HepG2 (cell line): ENCODE measurements at regions not wholly inside any gene's neighbourhood (a gene's known extent, or its start where the extent isn't known, plus 50 kb on each side); places are given as distances from the start of the nearest gene placed in this dataset.

Source experiments
- FOXA3 ChIP-seq: IDR thresholded peaks from 2 replicates; pipeline ENCODE4 v1.6.1; 2016; ENCODE audit warnings: missing genetic modification reagents, missing compliant biosample characterization
- HDAC6 ChIP-seq: fragments of 200-600 bp; sonication (generic); IDR thresholded peaks from 2 replicates; pipeline ENCODE4 v1.7.0; 2017; ENCODE audit warnings: mild to moderate bottlenecking, antibody characterized with exemption, low read length, low read depth
- HNF1B ChIP-seq: sonication (generic); formaldehyde crosslinking; IDR thresholded peaks from 2 replicates; pipeline ENCODE4 v1.5.1; 2020; ENCODE audit warnings: mild to moderate bottlenecking, moderate library complexity, missing genetic modification reagents
- HOXA3 ChIP-seq: sonication (generic); formaldehyde crosslinking; IDR thresholded peaks from 2 replicates; pipeline ENCODE4 v1.5.0; 2020; ENCODE audit warnings: missing genetic modification reagents
- MTA1 ChIP-seq: sonication (generic); formaldehyde crosslinking; IDR thresholded peaks from 2 replicates; pipeline ENCODE4 v1.4.0; 2020; ENCODE audit warnings: missing genetic modification reagents, mild to moderate bottlenecking, borderline replicate concordance
- TERF1 ChIP-seq: sonication (generic); formaldehyde crosslinking; IDR thresholded peaks from 2 replicates; pipeline ENCODE4 v1.8.0; 2022; ENCODE audit warnings: mild to moderate bottlenecking, missing genetic modification reagents, moderate library complexity
- ZFY ChIP-seq: sonication (generic); formaldehyde crosslinking; IDR thresholded peaks from 2 replicates; pipeline ENCODE4 v1.4.0; 2020; ENCODE audit warnings: missing genetic modification reagents
- ZNF550 ChIP-seq: sonication (generic); formaldehyde crosslinking; IDR thresholded peaks from 2 replicates; pipeline ENCODE4 v1.4.0; 2020; ENCODE audit warnings: mild to moderate bottlenecking, missing genetic modification reagents, borderline replicate concordance
- ZNF570 ChIP-seq: sonication (generic); formaldehyde crosslinking; IDR thresholded peaks from 2 replicates; pipeline ENCODE4 v1.4.0; 2020; ENCODE audit warnings: mild to moderate bottlenecking, missing genetic modification reagents, borderline replicate concordance
- ZNF609 ChIP-seq: sonication (generic); formaldehyde crosslinking; IDR thresholded peaks from 2 replicates; pipeline ENCODE4 v1.4.0; 2020; ENCODE audit warnings: mild to moderate bottlenecking, missing genetic modification reagents, borderline replicate concordance
- ZNF850 ChIP-seq: sonication (generic); formaldehyde crosslinking; conservative IDR thresholded peaks from 2 replicates; pipeline ENCODE4 v1.9.0; 2021; ENCODE audit warnings: mild to moderate bottlenecking, missing genetic modification reagents
- TF ChIP-seq, protein P1 (sequence below): sonication (generic); formaldehyde crosslinking; conservative IDR thresholded peaks from 2 replicates; pipeline ENCODE4 v1.8.1; 2023; ENCODE audit warnings: missing genetic modification reagents
- TF ChIP-seq, protein P2 (sequence below): conservative IDR thresholded peaks from 2 replicates; pipeline ENCODE4 v1.6.1; 2018; ENCODE audit warnings: missing genetic modification reagents

GRCh38 chr16:10308305-10309193 is 77.3 kb upstream of the ATF7IP2 start (continued):
- TF ChIP-seq ZNF609 (CRISPR knock-in tag) = peak; percentile 63; the same call in 1 of the 2 replicates
- TF ChIP-seq, protein P1, sequence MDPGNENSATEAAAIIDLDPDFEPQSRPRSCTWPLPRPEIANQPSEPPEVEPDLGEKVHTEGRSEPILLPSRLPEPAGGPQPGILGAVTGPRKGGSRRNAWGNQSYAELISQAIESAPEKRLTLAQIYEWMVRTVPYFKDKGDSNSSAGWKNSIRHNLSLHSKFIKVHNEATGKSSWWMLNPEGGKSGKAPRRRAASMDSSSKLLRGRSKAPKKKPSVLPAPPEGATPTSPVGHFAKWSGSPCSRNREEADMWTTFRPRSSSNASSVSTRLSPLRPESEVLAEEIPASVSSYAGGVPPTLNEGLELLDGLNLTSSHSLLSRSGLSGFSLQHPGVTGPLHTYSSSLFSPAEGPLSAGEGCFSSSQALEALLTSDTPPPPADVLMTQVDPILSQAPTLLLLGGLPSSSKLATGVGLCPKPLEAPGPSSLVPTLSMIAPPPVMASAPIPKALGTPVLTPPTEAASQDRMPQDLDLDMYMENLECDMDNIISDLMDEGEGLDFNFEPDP = no peak
- no peak for TF ChIP-seq HDAC6
- 0 out of 2 replicates have a peak, but pooled peaks have one; percentile 32 for TF ChIP-seq MTA1
- no peak for TF ChIP-seq ZNF850 (CRISPR knock-in tag)
- peak; percentile 72 for TF ChIP-seq HOXA3 (CRISPR knock-in tag)
- TF ChIP-seq HNF1B (CRISPR knock-in tag) = peak; percentile 90
- TF ChIP-seq TERF1 (CRISPR knock-in tag) = no peak
- TF ChIP-seq, protein P2, sequence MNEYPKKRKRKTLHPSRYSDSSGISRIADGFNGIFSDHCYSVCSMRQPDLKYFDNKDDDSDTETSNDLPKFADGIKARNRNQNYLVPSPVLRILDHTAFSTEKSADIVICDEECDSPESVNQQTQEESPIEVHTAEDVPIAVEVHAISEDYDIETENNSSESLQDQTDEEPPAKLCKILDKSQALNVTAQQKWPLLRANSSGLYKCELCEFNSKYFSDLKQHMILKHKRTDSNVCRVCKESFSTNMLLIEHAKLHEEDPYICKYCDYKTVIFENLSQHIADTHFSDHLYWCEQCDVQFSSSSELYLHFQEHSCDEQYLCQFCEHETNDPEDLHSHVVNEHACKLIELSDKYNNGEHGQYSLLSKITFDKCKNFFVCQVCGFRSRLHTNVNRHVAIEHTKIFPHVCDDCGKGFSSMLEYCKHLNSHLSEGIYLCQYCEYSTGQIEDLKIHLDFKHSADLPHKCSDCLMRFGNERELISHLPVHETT (CRISPR knock-in tag) = peak; percentile 50; the same call in 1 of the 2 replicates
- peak; percentile 74 for TF ChIP-seq FOXA3 (CRISPR knock-in tag)
- TF ChIP-seq ZFY (CRISPR knock-in tag) = peak; percentile 59
- peak; percentile 95; the same call in 1 of the 2 replicates for TF ChIP-seq ZNF550 (CRISPR knock-in tag)
- no peak for TF ChIP-seq ZNF570 (CRISPR knock-in tag)
